Esophagus squamous epithelium (tissue), 5 donors: ENCODE measurements at regions not wholly inside any gene's neighbourhood (a gene's known extent, or its start where the extent isn't known, plus 50 kb on each side); places are given as distances from the start of the nearest gene placed in this dataset.

ENCODE experiments used
- DNase-seq: peaks from one replicate; lab custom pipeline; 2025; lab: John Stamatoyannopoulos, UW
- H3K27ac ChIP-seq, 4 donors: fragments of 200-600 bp; sonication (generic); one replicate each; pipeline ENCODE4 v1.5.1; 2016 to 2019; ENCODE audit warnings: mild to moderate bottlenecking in 1 of 4
- H3K27me3 ChIP-seq, 4 donors: fragments of 200-600 bp; sonication (generic); 1 replicate in 3 of 4; 2 replicates in 1 of 4; pipeline versions ENCODE4 v1.5.1 to v1.6.0; 2017 to 2021; ENCODE audit warnings: antibody characterized with exemption in 1 of 4
- H3K36me3 ChIP-seq, 3 donors: fragments of 200-600 bp; sonication (generic); one replicate each; pipeline ENCODE4 v1.5.1; 2016 to 2019
- H3K4me1 ChIP-seq, 3 donors: fragments of 200-600 bp; sonication (generic); one replicate each; pipeline ENCODE4 v1.5.1; 2017 to 2019
- H3K4me3 ChIP-seq, 4 donors: fragments of 200-600 bp; sonication (generic); 1 replicate in 3 of 4; 2 replicates in 1 of 4; pipeline ENCODE4 v1.5.1; 2016 to 2019; ENCODE audit warnings: mild to moderate bottlenecking in 2 of 4, moderate library complexity in 1 of 4
- H3K9me3 ChIP-seq, 3 donors: fragments of 200-600 bp; sonication (generic); one replicate each; pipeline ENCODE4 v1.5.1; 2016 to 2019
- CTCF ChIP-seq, 6 experiments: fragments of 450-650 bp in 4 of 6; fragments of 200-600 bp in 2 of 6; sonication (generic) in 2 of 6; IDR thresholded peaks; one replicate each; pipeline ENCODE4 v1.5.1; 2016 to 2019; ENCODE audit warnings: antibody characterized with exemption in 6 of 6, mild to moderate bottlenecking in 4 of 6, moderate library complexity in 4 of 6
- POLR2A ChIP-seq, 4 donors: fragments of 450-650 bp; IDR thresholded peaks; one replicate each; pipeline ENCODE4 v1.6.1; 2017; ENCODE audit warnings: antibody characterized with exemption in 4 of 4, mild to moderate bottlenecking in 4 of 4, moderate library complexity in 3 of 4
- WGBS, 2 donors: methylation state at CpG; one replicate each; pipeline ENCODE4 v1.1.5; 2018; 5-methylcytosine and 5-hydroxymethylcytosine counted together
- intact Hi-C: fragments of 100-400 bp; cut with DNase I; formaldehyde crosslinking; loops from one replicate; pipeline ENCODE4 v1.15.0; 2022
- donor health status: DM: yes; HTN: yes; CAD: no.

- Histone ChIP-seq H3K4me3 (no peak overlapping the region), H3K9me3 (peaks cover 0 to 11% (median 5%) of the 10 kb centered on the region in 3 donors), H3K27me3 (no peaks in the 10 kb centered on the region), H3K4me1 (peaks cover 3 to 25% (median 6%) of the 10 kb centered on the region in 3 donors), H3K27ac (peak overlapping the region; percentile 15 to 60 (median 42)), H3K36me3 (no peaks in the 10 kb centered on the region)
- 26 to 43% methylated on average over 9 to 10 of the region's 10 CpGs for WGBS, 2 donors
- DNase-seq, result no peak
- TF ChIP-seq POLR2A (IDR thresholded peaks at IDR 0.05) (no peak), CTCF (IDR thresholded peaks at IDR 0.05) (peak in 5 of 6 experiments; percentile 32 to 76 (median 61))
- intact Hi-C loops, result no loop called here
Observed at GRCh38 chr15:58269455-58270414, 131.6 kb downstream of the AQP9 start.

GRCh38 chr15:58271410-58271809, 133.2 kb downstream of the AQP9 start:
- DNase-seq, result no peak
- Histone ChIP-seq H3K27ac (no peak overlapping the region), H3K36me3 (no peaks in the 10 kb centered on the region), H3K27me3 (no peaks in the 10 kb centered on the region), H3K9me3 (peaks cover 0 to 11% (median 5%) of the 10 kb centered on the region in 3 donors), H3K4me3 (no peak overlapping the region), H3K4me1 (peaks cover 3 to 25% (median 6%) of the 10 kb centered on the region in 3 donors)
- intact Hi-C loops, result no loop called here
- no peak for TF ChIP-seq POLR2A (IDR thresholded peaks at IDR 0.05)
- whole genome bisulfite sequencing, 2 donors, result 76 to 87% methylated on average over 3 of the region's 3 CpGs

DNA sequence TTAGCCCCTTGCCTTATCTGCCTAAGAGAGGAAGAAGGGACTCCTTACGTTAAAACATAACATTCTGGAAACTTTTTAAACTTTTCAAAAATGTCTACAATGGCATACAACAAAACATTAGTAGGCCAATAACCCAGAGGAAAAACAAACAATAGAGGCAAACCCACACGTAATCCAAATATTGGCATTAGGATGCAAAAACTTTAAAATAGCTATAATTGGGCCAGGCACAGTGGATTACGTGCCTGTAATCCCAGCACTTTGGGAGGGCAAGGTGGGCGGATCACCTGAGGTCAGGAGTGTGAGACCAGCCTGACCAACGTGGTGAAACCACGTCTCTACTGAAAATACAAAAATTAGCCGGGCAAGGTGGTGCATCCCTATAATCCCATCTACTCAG, 134.9 kb downstream of the AQP9 start:
- no peak overlapping the region for H3K27ac ChIP-seq
- intact Hi-C loops, result no loop called here

GRCh38 chr15:58274885-58275284, 136.7 kb downstream of the AQP9 start:
- no peaks in the 10 kb centered on the region for H3K27me3 ChIP-seq
- no peak overlapping the region for H3K4me3 ChIP-seq
- H3K9me3 ChIP-seq, result peaks cover 0 to 11% (median 5%) of the 10 kb centered on the region in 3 donors
- peaks cover 0 to 5% (median under 1%) of the 10 kb centered on the region in 3 donors for H3K4me1 ChIP-seq
- intact Hi-C loops, result no loop called here
- no peak for DNase-seq
- no peak overlapping the region for H3K27ac ChIP-seq
- no peaks in the 10 kb centered on the region for H3K36me3 ChIP-seq
- TF ChIP-seq CTCF (IDR thresholded peaks at IDR 0.05), result no peak
- no peak for TF ChIP-seq POLR2A (IDR thresholded peaks at IDR 0.05)
- WGBS, 2 donors, result 76 to 80% methylated on average over 2 to 4 of the region's 4 CpGs

More for the DNA sequence above, 134.9 kb downstream of the AQP9 start:
- TF ChIP-seq POLR2A (IDR thresholded peaks at IDR 0.05) (no peak), CTCF (IDR thresholded peaks at IDR 0.05) (no peak)
- WGBS, 2 donors, result 92 to 95% methylated on average over 7 of the region's 7 CpGs
- H3K4me3 ChIP-seq, result no peak overlapping the region
- H3K36me3 ChIP-seq, result no peaks in the 10 kb centered on the region
- H3K27me3 ChIP-seq, result no peaks in the 10 kb centered on the region
- peaks cover 0 to 11% (median 5%) of the 10 kb centered on the region in 3 donors for H3K9me3 ChIP-seq
- peaks cover 3 to 23% (median 6%) of the 10 kb centered on the region in 3 donors for H3K4me1 ChIP-seq
- DNase-seq, result no peak

DNA sequence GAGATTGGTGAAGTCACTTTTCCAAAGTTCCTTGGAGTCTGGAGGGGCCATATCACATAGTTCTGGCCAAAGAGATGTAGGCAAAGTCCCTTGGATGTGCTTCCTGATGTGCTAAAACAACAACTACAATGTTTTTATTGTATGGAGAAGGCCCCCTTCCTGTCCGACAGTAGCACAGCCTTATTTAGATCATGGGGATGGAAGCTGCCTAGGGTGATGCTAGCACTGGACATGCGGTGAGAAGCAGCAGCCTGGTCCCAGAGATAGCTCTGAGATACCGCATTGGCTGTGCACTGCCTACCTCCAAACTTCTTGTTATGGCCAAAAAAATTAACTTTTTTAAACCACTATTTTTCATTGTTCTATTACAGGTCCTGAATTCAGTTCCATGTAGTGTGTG, 137.6 kb downstream of the AQP9 start:
- TF ChIP-seq POLR2A (IDR thresholded peaks at IDR 0.05), result no peak
- TF ChIP-seq CTCF (IDR thresholded peaks at IDR 0.05), result no peak
- Histone ChIP-seq H3K27ac (no peak overlapping the region), H3K9me3 (peaks cover 0 to 11% (median 5%) of the 10 kb centered on the region in 3 donors), H3K4me1 (no peaks in the 10 kb centered on the region), H3K4me3 (no peak overlapping the region), H3K27me3 (no peaks in the 10 kb centered on the region), H3K36me3 (no peaks in the 10 kb centered on the region)
- intact Hi-C loops, result no loop called here
- DNase-seq, result no peak
- 95 to 96% methylated on average over 3 of the region's 3 CpGs for WGBS, 2 donors
